ENCODE measurements at regions not wholly inside any gene's neighbourhood (a gene's known extent, or its start where the extent isn't known, plus 50 kb on each side); places are given as distances from the start of the nearest gene placed in this dataset.

DNA sequence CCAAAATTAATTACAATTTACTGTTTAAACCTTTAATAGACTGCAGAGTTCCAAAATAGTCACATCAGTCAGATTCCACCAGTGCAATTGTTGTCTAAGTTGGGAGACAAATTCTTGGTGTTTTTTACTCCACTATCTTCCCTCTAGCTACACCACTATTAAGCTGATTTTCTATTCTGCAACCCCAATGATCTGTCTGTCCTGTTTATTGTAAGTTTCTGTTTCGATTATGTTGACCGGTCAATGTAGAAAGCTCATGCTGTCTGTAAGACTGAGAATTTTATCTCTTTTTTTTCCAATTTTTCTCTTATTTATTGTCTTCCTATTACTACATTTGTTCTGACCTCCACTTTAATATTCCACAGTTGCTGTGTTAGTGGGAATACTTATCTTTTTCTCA, 557.5 kb downstream of the SH2D4B start:
- Histone ChIP-seq H3K79me2 (ENCODE audit: control insufficient read depth, insufficient read depth, low read length) (no peaks in the 10 kb centered on the region), H3K27me3 (replicated peaks in 1 of 4; ENCODE audit: control extremely low read depth in 1 of 4, control insufficient read depth in 3 of 4, insufficient read depth in 4 of 4, low read length in 3 of 4) (no peaks in the 10 kb centered on the region), H3K36me3 (replicated peaks in 1 of 2; ENCODE audit: control extremely low read depth in 1 of 2, control insufficient read depth in 1 of 2, extremely low read depth in 1 of 2, insufficient read depth in 2 of 2, low read length in 1 of 2) (no peaks in the 10 kb centered on the region), H3K9me3 (ENCODE audit: control extremely low read depth in 1 of 3, control insufficient read depth in 2 of 3, insufficient read depth in 1 of 3, low read length in 2 of 3) (peaks cover 0 to 4% (median 0%) of the 10 kb centered on the region in 3 donors), H3K4me3 (ENCODE audit: control extremely low read depth in 1 of 5, extremely low read depth in 1 of 5, insufficient read depth in 1 of 5, low read depth in 2 of 5, low read length in 4 of 5) (no peak overlapping the region), H2AFZ (ENCODE audit: insufficient read depth, low read depth, low read length, poor library complexity, severe bottlenecking) (no peak overlapping the region), H4K20me1 (ENCODE audit: control insufficient read depth, insufficient read depth, low read length, poor library complexity, severe bottlenecking) (no peaks in the 10 kb centered on the region), H3K9ac (ENCODE audit: low read length) (no peak overlapping the region), H3K4me2 (replicated peaks; ENCODE audit: low read depth, low read length, poor library complexity, severe bottlenecking) (no peak overlapping the region), H3K27ac (ENCODE audit: low read length in 2 of 2) (no peak overlapping the region), H3K4me1 (ENCODE audit: control insufficient read depth in 2 of 2, insufficient read depth in 2 of 2, low read length in 2 of 2) (no peaks in the 10 kb centered on the region)
- Mint-ChIP-seq H3K4me1 (no peaks in the 10 kb centered on the region), H3K9me3 (ENCODE audit: insufficient read depth) (no peaks in the 10 kb centered on the region), H3K27me3 (no peaks in the 10 kb centered on the region), H3K4me3 (no peak overlapping the region), H3K27ac (no peak overlapping the region)
- no peak for TF ChIP-seq EZH2 (IDR thresholded peaks at IDR 0.05; ENCODE audit: borderline replicate concordance, insufficient read depth, low read depth, low read length, poor library complexity, severe bottlenecking)
- TF ChIP-seq, protein P1, sequence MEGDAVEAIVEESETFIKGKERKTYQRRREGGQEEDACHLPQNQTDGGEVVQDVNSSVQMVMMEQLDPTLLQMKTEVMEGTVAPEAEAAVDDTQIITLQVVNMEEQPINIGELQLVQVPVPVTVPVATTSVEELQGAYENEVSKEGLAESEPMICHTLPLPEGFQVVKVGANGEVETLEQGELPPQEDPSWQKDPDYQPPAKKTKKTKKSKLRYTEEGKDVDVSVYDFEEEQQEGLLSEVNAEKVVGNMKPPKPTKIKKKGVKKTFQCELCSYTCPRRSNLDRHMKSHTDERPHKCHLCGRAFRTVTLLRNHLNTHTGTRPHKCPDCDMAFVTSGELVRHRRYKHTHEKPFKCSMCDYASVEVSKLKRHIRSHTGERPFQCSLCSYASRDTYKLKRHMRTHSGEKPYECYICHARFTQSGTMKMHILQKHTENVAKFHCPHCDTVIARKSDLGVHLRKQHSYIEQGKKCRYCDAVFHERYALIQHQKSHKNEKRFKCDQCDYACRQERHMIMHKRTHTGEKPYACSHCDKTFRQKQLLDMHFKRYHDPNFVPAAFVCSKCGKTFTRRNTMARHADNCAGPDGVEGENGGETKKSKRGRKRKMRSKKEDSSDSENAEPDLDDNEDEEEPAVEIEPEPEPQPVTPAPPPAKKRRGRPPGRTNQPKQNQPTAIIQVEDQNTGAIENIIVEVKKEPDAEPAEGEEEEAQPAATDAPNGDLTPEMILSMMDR (IDR thresholded peaks at IDR 0.05): no peak
- WGBS (ENCODE audit: insufficient coverage): no CpG with 5 or more reads among the region's 2 CpGs
- ATAC-seq (ENCODE audit: low read depth) (no peak), DNase-seq (no peak)
- intact Hi-C loops (cut with micrococcal nuclease): no loop called here
- CTCF ChIA-PET: no interaction called here
- POLR2A ChIA-PET: no interaction called here

- Histone ChIP-seq H3K4me2 (replicated peaks; ENCODE audit: low read depth, low read length, poor library complexity, severe bottlenecking) (no peak overlapping the region), H3K9ac (ENCODE audit: low read length) (no peak overlapping the region), H3K27ac (ENCODE audit: low read length in 2 of 2) (no peak overlapping the region), H4K20me1 (ENCODE audit: control insufficient read depth, insufficient read depth, low read length, poor library complexity, severe bottlenecking) (no peaks in the 10 kb centered on the region), H3K9me3 (ENCODE audit: control extremely low read depth in 1 of 3, control insufficient read depth in 2 of 3, insufficient read depth in 1 of 3, low read length in 2 of 3) (peaks cover 0 to 4% (median 0%) of the 10 kb centered on the region in 3 donors), H2AFZ (ENCODE audit: insufficient read depth, low read depth, low read length, poor library complexity, severe bottlenecking) (no peak overlapping the region), H3K79me2 (ENCODE audit: control insufficient read depth, insufficient read depth, low read length) (no peaks in the 10 kb centered on the region), H3K36me3 (replicated peaks in 1 of 2; ENCODE audit: control extremely low read depth in 1 of 2, control insufficient read depth in 1 of 2, extremely low read depth in 1 of 2, insufficient read depth in 2 of 2, low read length in 1 of 2) (no peaks in the 10 kb centered on the region), H3K4me3 (ENCODE audit: control extremely low read depth in 1 of 5, extremely low read depth in 1 of 5, insufficient read depth in 1 of 5, low read depth in 2 of 5, low read length in 4 of 5) (no peak overlapping the region), H3K4me1 (ENCODE audit: control insufficient read depth in 2 of 2, insufficient read depth in 2 of 2, low read length in 2 of 2) (no peaks in the 10 kb centered on the region), H3K27me3 (replicated peaks in 1 of 4; ENCODE audit: control extremely low read depth in 1 of 4, control insufficient read depth in 3 of 4, insufficient read depth in 4 of 4, low read length in 3 of 4) (no peaks in the 10 kb centered on the region)
- H3K9me3 Mint-ChIP-seq (ENCODE audit: insufficient read depth): no peaks in the 10 kb centered on the region
- no peaks in the 10 kb centered on the region for H3K27me3 Mint-ChIP-seq
- DNase-seq (no peak), ATAC-seq (ENCODE audit: low read depth) (no peak)
- intact Hi-C loops (cut with micrococcal nuclease): no loop called here
- no CpG with 5 or more reads among the region's 1 CpG for WGBS (ENCODE audit: insufficient coverage)
- H3K4me1 Mint-ChIP-seq: no peaks in the 10 kb centered on the region
- no peak overlapping the region for H3K27ac Mint-ChIP-seq
- TF ChIP-seq EZH2 (IDR thresholded peaks at IDR 0.05; ENCODE audit: borderline replicate concordance, insufficient read depth, low read depth, low read length, poor library complexity, severe bottlenecking): no peak
- TF ChIP-seq, protein P1 (IDR thresholded peaks at IDR 0.05): no peak
- CTCF ChIA-PET: no interaction called here
- POLR2A ChIA-PET: no interaction called here
- no peak overlapping the region for H3K4me3 Mint-ChIP-seq
Measured at GRCh38 chr10:81096558-81096957, 558.9 kb downstream of the SH2D4B start.

Measured in B cell (primary cell).